Stomach smooth muscle (tissue), 2 donors: ENCODE measurements at regions not wholly inside any gene's neighbourhood (a gene's known extent, or its start where the extent isn't known, plus 50 kb on each side); places are given as distances from the start of the nearest gene placed in this dataset.

Experiments used
- H3K27ac ChIP-seq: one replicate; pipeline ENCODE4 v1.7.0; 2013; ENCODE audit warnings: mild to moderate bottlenecking, low read length, inconsistent platforms
- H3K27me3 ChIP-seq, 2 donors: one replicate each; pipeline ENCODE4 v1.7.0; 2013; ENCODE audit warnings: low read length in 2 of 2; ENCODE audit not compliant: insufficient read depth in 2 of 2, control insufficient read depth in 1 of 2
- H3K36me3 ChIP-seq, 2 donors: one replicate each; pipeline ENCODE4 v1.7.0; 2013; ENCODE audit warnings: low read length in 2 of 2; ENCODE audit not compliant: control insufficient read depth in 2 of 2, insufficient read depth in 2 of 2
- H3K4me1 ChIP-seq: one replicate; pipeline ENCODE4 v1.7.0; 2013; ENCODE audit warnings: low read length; ENCODE audit not compliant: control insufficient read depth, insufficient read depth
- H3K4me3 ChIP-seq, 2 donors: one replicate each; pipeline ENCODE4 v1.7.0; 2013; ENCODE audit warnings: low read length in 2 of 2
- H3K9ac ChIP-seq, 2 donors: one replicate each; pipeline ENCODE4 v1.7.0; 2013; ENCODE audit warnings: low read length in 2 of 2, mild to moderate bottlenecking in 1 of 2
- H3K9me3 ChIP-seq, 2 donors: one replicate each; pipeline ENCODE4 v1.7.0; 2013; ENCODE audit warnings: low read length in 2 of 2; ENCODE audit not compliant: control insufficient read depth in 2 of 2
- donor health status: healthy.
- donor health status: Pancreatic carcinoma.

DNA sequence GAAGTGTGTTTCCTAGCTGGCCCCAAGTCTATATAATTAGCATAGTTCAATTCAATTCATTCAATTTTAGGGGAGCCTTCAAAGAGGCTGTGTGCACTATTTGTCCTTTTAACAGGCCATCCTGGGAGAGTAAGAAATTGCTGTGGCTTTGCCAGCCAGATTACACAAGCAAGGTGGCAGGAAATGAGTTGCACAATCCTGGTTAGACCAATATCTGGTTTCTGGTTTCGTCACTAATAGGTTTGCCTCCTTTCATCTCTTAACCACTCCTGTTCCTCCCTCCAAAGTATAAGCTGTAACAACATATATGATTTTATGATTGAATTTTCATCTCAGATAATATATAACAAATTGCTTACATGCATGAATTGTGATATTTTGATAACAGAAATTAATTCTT lies 84.1 kb upstream of the NEGR1 start:
- H3K4me3 ChIP-seq = no peak overlapping the region
- H3K36me3 ChIP-seq = no peaks in the 10 kb centered on the region
- H3K9ac ChIP-seq = no peak overlapping the region
- H3K9me3 ChIP-seq = no peaks in the 10 kb centered on the region
- no peaks in the 10 kb centered on the region for H3K27me3 ChIP-seq
- H3K4me1 ChIP-seq = no peaks in the 10 kb centered on the region
- no peak overlapping the region for H3K27ac ChIP-seq

DNA sequence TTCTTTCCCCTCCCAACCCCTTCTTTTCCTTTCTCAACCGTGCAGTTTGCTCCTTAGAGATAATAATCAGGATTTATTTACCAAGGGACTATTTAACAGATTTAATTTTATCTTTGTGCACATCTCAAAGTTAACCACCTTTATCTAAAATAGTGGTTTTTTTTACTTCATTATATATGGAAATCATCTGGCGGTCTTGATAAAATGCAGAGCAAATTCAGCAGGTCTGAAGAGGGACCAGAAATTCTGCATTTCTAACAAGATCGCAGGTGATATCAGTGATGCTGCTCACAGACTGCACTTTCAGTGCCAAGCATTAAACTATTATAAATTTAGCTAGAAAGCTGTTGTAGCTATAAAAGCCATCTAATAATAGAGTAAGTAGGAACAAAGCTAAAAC lies 83.4 kb upstream of the NEGR1 start:
- H3K4me3 ChIP-seq = no peak overlapping the region
- H3K27me3 ChIP-seq = no peaks in the 10 kb centered on the region
- no peak overlapping the region for H3K9ac ChIP-seq
- no peaks in the 10 kb centered on the region for H3K9me3 ChIP-seq
- H3K36me3 ChIP-seq = no peaks in the 10 kb centered on the region
- H3K27ac ChIP-seq = no peak overlapping the region
- H3K4me1 ChIP-seq = no peaks in the 10 kb centered on the region

DNA sequence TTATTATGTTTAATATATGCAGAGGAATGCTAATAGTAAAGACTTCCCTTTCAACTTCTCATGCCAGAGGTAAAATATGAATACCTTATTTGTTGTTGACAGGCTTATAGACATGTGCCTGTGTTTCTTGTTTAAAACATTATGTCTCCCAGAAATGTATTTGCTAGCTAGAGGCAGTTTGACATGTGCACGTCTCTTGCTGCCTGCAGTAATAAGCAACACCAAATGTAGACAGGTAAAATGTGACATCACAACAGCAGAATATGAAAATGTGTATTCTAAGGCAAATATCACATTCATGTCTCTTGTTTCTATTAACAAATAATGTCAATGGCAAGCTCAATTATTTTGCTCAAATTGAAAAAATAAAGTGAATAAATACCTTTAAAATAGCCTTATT lies 80.2 kb upstream of the NEGR1 start:
- Histone ChIP-seq H3K9me3 (no peaks in the 10 kb centered on the region), H3K27me3 (no peaks in the 10 kb centered on the region), H3K4me1 (no peaks in the 10 kb centered on the region), H3K9ac (no peak overlapping the region), H3K4me3 (no peak overlapping the region), H3K36me3 (no peaks in the 10 kb centered on the region), H3K27ac (no peak overlapping the region)

DNA sequence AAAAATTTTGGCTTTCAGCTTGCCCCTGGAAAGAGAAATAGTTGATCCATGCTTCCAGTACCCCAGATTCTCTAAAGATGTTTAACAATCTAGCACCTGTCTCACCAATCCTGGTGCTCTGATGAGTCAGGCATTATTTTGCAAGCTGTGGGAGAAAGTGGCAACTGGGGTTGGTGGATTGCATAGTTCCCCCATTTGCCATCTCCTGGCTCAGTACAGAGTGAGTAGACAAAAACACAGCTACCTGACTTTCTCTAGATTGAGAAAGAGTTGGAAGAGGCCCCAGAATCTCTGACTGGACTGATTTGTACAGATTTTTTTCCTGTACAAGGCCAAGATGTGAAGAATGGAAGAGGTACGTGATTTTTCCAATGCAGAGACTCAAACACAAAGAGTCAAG lies 75.1 kb upstream of the NEGR1 start:
- H3K27ac ChIP-seq = no peak overlapping the region
- no peak overlapping the region for H3K9ac ChIP-seq
- H3K36me3 ChIP-seq = no peaks in the 10 kb centered on the region
- no peaks in the 10 kb centered on the region for H3K4me1 ChIP-seq
- H3K4me3 ChIP-seq = no peak overlapping the region
- H3K27me3 ChIP-seq = no peaks in the 10 kb centered on the region
- no peaks in the 10 kb centered on the region for H3K9me3 ChIP-seq

DNA sequence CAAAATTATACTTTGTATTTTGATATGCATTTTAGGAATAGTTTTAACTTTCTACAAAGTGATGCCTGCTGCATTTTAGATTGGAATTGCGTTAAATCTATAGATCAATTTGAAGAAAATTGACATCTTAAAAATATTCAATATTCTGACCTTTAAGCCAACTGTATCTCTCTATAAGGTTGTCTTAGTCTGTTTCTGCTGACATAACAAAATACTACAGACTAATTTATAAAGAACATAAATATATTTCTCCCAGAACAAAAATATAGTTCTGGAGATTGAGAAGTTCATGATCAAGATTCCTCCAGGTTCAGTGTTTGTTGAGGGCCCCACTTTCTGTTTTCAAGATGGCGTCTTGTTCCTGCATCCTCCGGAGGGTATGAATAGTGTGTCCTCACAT lies 73.6 kb upstream of the NEGR1 start:
- H3K27ac ChIP-seq = no peak overlapping the region
- no peaks in the 10 kb centered on the region for H3K9me3 ChIP-seq
- H3K9ac ChIP-seq = no peak overlapping the region
- H3K4me3 ChIP-seq = no peak overlapping the region
- H3K27me3 ChIP-seq = no peaks in the 10 kb centered on the region
- no peaks in the 10 kb centered on the region for H3K36me3 ChIP-seq
- H3K4me1 ChIP-seq = no peaks in the 10 kb centered on the region

DNA sequence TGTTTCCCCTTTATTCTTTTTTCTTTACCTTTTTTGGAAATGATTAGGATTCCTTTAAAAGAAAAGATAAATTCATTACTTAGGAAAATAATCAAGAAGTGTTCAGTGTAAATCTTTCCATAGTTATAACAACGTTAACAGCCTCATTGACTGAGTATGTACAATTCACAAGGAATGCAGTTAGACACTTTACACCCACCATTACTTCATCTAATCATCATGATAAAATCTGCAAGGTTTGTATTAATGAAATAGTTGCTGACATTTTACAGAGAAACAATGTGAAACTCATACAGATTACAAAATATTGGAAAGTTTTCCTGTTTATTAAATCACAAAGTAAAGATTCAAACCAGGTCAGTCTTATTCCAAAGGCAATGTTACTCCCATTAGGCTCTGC lies 59.3 kb upstream of the NEGR1 start:
- H3K4me1 ChIP-seq = no peaks in the 10 kb centered on the region
- H3K36me3 ChIP-seq = no peaks in the 10 kb centered on the region
- H3K9me3 ChIP-seq = no peaks in the 10 kb centered on the region
- no peak overlapping the region for H3K27ac ChIP-seq
- no peak overlapping the region for H3K9ac ChIP-seq
- H3K4me3 ChIP-seq = no peak overlapping the region
- no peaks in the 10 kb centered on the region for H3K27me3 ChIP-seq

DNA sequence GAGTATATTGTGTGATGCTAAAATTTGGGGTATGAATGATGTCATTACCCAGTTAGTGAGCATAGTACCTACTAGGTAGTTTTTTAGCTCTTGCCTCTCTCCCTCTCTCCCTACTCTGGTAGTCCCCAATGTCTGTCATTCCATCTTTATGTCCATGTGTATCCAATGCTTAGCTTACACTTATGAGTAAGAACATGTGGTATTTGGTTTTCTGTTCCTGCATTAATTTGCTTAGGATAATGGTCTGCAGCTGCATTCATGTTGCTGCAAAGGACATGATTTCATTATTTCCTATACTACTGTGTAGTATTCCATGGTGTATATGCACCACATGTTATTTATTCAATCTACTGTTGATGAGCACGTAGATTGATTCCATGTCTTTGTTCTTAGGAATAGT lies 54.4 kb upstream of the NEGR1 start:
- H3K4me3 ChIP-seq = no peak overlapping the region
- H3K9ac ChIP-seq = no peak overlapping the region
- H3K27ac ChIP-seq = no peak overlapping the region
- H3K9me3 ChIP-seq = no peaks in the 10 kb centered on the region
- no peaks in the 10 kb centered on the region for H3K27me3 ChIP-seq
- no peaks in the 10 kb centered on the region for H3K4me1 ChIP-seq
- H3K36me3 ChIP-seq = no peaks in the 10 kb centered on the region
